Fibroblast of upper back skin (primary cell): ENCODE measurements at regions not wholly inside any gene's neighbourhood (a gene's known extent, or its start where the extent isn't known, plus 50 kb on each side); places are given as distances from the start of the nearest gene placed in this dataset.
A peak's percentile ranks its signal among the peaks of the same experiment; 100 is the strongest.
"Not testable (repeated sequence)": the region's sequence is repeated elsewhere in the genome, so short reads cannot be mapped to it uniquely, and the experiment has no call there.

ENCODE experiments used
- DNase-seq: peaks from one replicate; pipeline ENCODE4 v3.0.0-alpha.2; 2013

- DNase-seq, result no peak
These were observed 836.7 kb upstream of the EPHA5 start for GRCh38 chr4:66506985-66507384.

- no peak for DNase-seq
These were observed 831.7 kb upstream of the EPHA5 start for GRCh38 chr4:66501997-66502396.

- DNase-seq, result no peak
These were observed 820.4 kb upstream of the EPHA5 start for GRCh38 chr4:66490729-66491128.

- peak; percentile 85 for DNase-seq
These were observed 819.6 kb upstream of the EPHA5 start for GRCh38 chr4:66489783-66490452.

- no peak for DNase-seq
These were observed 819.1 kb upstream of the EPHA5 start for GRCh38 chr4:66489370-66489769.

- no peak for DNase-seq
These were observed 815.8 kb upstream of the EPHA5 start for GRCh38 chr4:66486068-66486467.

GRCh38 chr4:66482186-66482585 lies 811.9 kb upstream of the EPHA5 start:
- no peak for DNase-seq

GRCh38 chr4:66475596-66475995 lies 805.3 kb upstream of the EPHA5 start:
- DNase-seq, result no peak

GRCh38 chr4:66465111-66465510 lies 794.8 kb upstream of the EPHA5 start:
- DNase-seq, result peak; percentile 19

GRCh38 chr4:66462890-66463289 lies 792.6 kb upstream of the EPHA5 start:
- DNase-seq, result not testable (repeated sequence)

GRCh38 chr4:66451741-66452140 lies 781.5 kb upstream of the EPHA5 start:
- no peak for DNase-seq

- no peak for DNase-seq
These were observed 772.7 kb upstream of the EPHA5 start for GRCh38 chr4:66443008-66443407.

- no peak for DNase-seq
These were observed 769.2 kb upstream of the EPHA5 start for GRCh38 chr4:66439508-66439907.

GRCh38 chr4:66433706-66434105 lies 763.4 kb upstream of the EPHA5 start:
- DNase-seq, result no peak

GRCh38 chr4:66430856-66431255 lies 760.6 kb upstream of the EPHA5 start:
- peak; percentile 58 for DNase-seq

- peak; percentile 14 for DNase-seq
These were observed 759.0 kb upstream of the EPHA5 start for GRCh38 chr4:66429276-66429675.

GRCh38 chr4:66416425-66416824 lies 746.1 kb upstream of the EPHA5 start:
- no peak for DNase-seq

- DNase-seq, result peak; percentile 1
These were observed 733.9 kb upstream of the EPHA5 start for GRCh38 chr4:66404141-66404540.

GRCh38 chr4:66376921-66377320 lies 706.6 kb upstream of the EPHA5 start:
- no peak for DNase-seq

- no peak for DNase-seq
These were observed 706.1 kb upstream of the EPHA5 start for GRCh38 chr4:66376396-66376795.

- DNase-seq, result no peak
These were observed 703.0 kb upstream of the EPHA5 start for GRCh38 chr4:66373268-66373667.

GRCh38 chr4:66372706-66373105 lies 702.4 kb upstream of the EPHA5 start:
- DNase-seq, result peak; percentile 44

GRCh38 chr4:66367043-66367660 lies 696.9 kb upstream of the EPHA5 start:
- no peak for DNase-seq

- DNase-seq, result not testable (repeated sequence)
These were observed 690.1 kb upstream of the EPHA5 start for GRCh38 chr4:66360395-66360794.

- DNase-seq, result peak; percentile 47
These were observed 687.0 kb upstream of the EPHA5 start for GRCh38 chr4:66357316-66357715.
